GM12892 (cell line): ENCODE measurements at regions not wholly inside any gene's neighbourhood (a gene's known extent, or its start where the extent isn't known, plus 50 kb on each side); places are given as distances from the start of the nearest gene placed in this dataset.

Experiments used
- POLR2A ChIP-seq: IDR thresholded peaks from 2 replicates; pipeline ENCODE4 v1.6.1; 2011; ENCODE audit warnings: low read depth, low read length, control low read depth
- TAF1 ChIP-seq: IDR thresholded peaks from 2 replicates; pipeline ENCODE4 v1.6.1; 2011; ENCODE audit warnings: low read depth, mild to moderate bottlenecking, control low read depth, low read length, borderline replicate concordance

DNA sequence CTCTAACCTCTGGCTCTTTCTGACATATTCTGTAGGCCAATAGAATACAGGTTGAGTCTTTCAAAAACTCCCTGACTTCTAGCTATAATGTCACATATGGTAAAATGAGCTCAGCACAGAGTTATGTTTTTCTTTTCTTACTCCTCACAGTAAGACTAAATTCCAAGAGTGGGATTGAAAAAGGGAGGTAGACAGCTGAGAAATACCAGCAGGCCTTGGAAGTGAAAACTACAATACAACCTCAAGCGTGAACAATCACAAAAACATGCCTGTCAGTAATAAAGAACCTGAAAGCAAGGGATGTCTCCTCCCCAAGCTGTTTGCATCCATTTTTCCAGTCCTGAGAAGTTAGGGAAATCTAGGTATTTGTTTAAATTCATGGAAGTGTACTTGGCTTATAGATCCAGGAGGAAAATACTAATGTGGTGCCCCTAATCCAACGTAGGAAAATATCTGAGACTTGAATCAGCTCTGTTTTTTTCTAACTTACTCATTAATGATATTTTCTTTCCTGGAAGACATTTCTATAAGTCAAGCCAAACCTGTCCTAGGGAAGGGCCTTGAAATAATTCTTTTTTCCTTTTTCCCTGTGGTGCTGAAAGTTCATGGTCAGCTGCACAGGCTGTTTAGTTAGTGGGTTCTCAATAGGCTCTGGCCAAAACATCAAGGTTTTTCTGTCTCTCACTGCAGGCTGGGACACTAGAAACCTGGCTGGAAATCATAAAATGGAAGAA lies 167.9 kb upstream of the SPATS2L start:
- TF ChIP-seq POLR2A (no peak), TAF1 (no peak)
